GM12878 (cell line): ENCODE measurements at regions not wholly inside any gene's neighbourhood (a gene's known extent, or its start where the extent isn't known, plus 50 kb on each side); places are given as distances from the start of the nearest gene placed in this dataset.

Source experiments
- CBFB ChIP-seq: IDR thresholded peaks from 2 replicates; pipeline ENCODE4 v1.6.1; 2016; ENCODE audit warnings: antibody characterized with exemption, low read depth
- CBX3 ChIP-seq: fragments of 200-600 bp; sonication (generic); IDR thresholded peaks from 2 replicates; pipeline ENCODE4 v1.6.1; 2016; ENCODE audit warnings: low read depth, borderline replicate concordance
- E2F8 ChIP-seq: fragments of 450-650 bp; IDR thresholded peaks from 2 replicates; pipeline ENCODE4 v1.6.1; 2018; ENCODE audit warnings: mild to moderate bottlenecking, low read depth, moderate library complexity; ENCODE audit not compliant: partially characterized antibody
- EP300 ChIP-seq, 2 experiments: fragments of 150-350 bp in 1 of 2; IDR thresholded peaks; 2 replicates each; pipeline ENCODE4 v1.6.1; 2011 to 2012; ENCODE audit warnings: low read depth in 2 of 2, low read length in 2 of 2, borderline replicate concordance in 1 of 2, improper control_type of control experiment in 1 of 2, inconsistent platforms in 1 of 2; ENCODE audit not compliant: control insufficient read depth in 1 of 2
- NFYB ChIP-seq: IDR thresholded peaks from 2 replicates; pipeline ENCODE4 v1.6.1; 2011; ENCODE audit warnings: low read depth, mild to moderate bottlenecking, low read length, improper control_type of control experiment, moderate library complexity; ENCODE audit not compliant: insufficient read depth
- NKRF ChIP-seq: fragments of 450-650 bp; conservative IDR thresholded peaks from 2 replicates; pipeline ENCODE4 v1.6.1; 2017; ENCODE audit warnings: mild to moderate bottlenecking, moderate library complexity
- SIN3A ChIP-seq: IDR thresholded peaks from 2 replicates; pipeline ENCODE4 v1.6.1; 2012; ENCODE audit warnings: low read depth, low read length, improper control_type of control experiment
- SMARCA5 ChIP-seq: fragments of 450-650 bp; IDR thresholded peaks from 2 replicates; pipeline ENCODE4 v1.6.1; 2017; ENCODE audit warnings: mild to moderate bottlenecking
- ZBTB40 ChIP-seq: fragments of 450-650 bp; IDR thresholded peaks from 2 replicates; pipeline ENCODE4 v1.6.1; 2016; ENCODE audit warnings: mild to moderate bottlenecking, moderate library complexity, borderline replicate concordance

GRCh38 chr16:9657641-9658040, 524.6 kb downstream of the GRIN2A start (continued):
- TF ChIP-seq NKRF (no peak), E2F8 (no peak), CBX3 (no peak), ZBTB40 (no peak), CBFB (no peak), NFYB (no peak), SIN3A (no peak), EP300 (IDR thresholded peaks at IDR 0.05; ENCODE audit: borderline replicate concordance in 1 of 2, control insufficient read depth in 1 of 2, low read depth in 2 of 2, low read length in 2 of 2) (no peak), SMARCA5 (no peak)
